GM12865 (cell line): ENCODE measurements at regions not wholly inside any gene's neighbourhood (a gene's known extent, or its start where the extent isn't known, plus 50 kb on each side); places are given as distances from the start of the nearest gene placed in this dataset.

ENCODE experiments used
- DNase-seq: peaks from one replicate; pipeline ENCODE4 v3.0.0; 2010; ENCODE audit warnings: low read depth
- H3K4me3 ChIP-seq: 2 replicates; pipeline ENCODE4 v1.5.1; 2011; ENCODE audit warnings: mild to moderate bottlenecking, low read depth, low read length, control low read depth
- CTCF ChIP-seq: IDR thresholded peaks from 2 replicates; pipeline ENCODE4 v1.5.1; 2011; ENCODE audit warnings: low read length, control low read depth, low read depth, inconsistent platforms; ENCODE audit not compliant: insufficient read depth; ENCODE audit errors: missing control alignments

- TF ChIP-seq CTCF, result no peak
- H3K4me3 ChIP-seq, result no peak overlapping the region
- no peak for DNase-seq
Observed at GRCh38 chr1:29832936-29833335, 596.6 kb downstream of the PTPRU start.

- no peak for DNase-seq
- TF ChIP-seq CTCF, result no peak
- no peak overlapping the region for H3K4me3 ChIP-seq
Observed at GRCh38 chr1:29832471-29832870, 596.1 kb downstream of the PTPRU start.

GRCh38 chr1:29831500-29832117 is 595.3 kb downstream of the PTPRU start:
- no peak for TF ChIP-seq CTCF
- no peak for DNase-seq
- no peak overlapping the region for H3K4me3 ChIP-seq

- TF ChIP-seq CTCF, result no peak
Observed at GRCh38 chr1:29830916-29831315, 594.6 kb downstream of the PTPRU start.

GRCh38 chr1:29830383-29830782 is 594.1 kb downstream of the PTPRU start:
- no peak for DNase-seq
- H3K4me3 ChIP-seq, result no peak overlapping the region
- no peak for TF ChIP-seq CTCF

More at GRCh38 chr1:29830916-29831315, 594.6 kb downstream of the PTPRU start:
- no peak for DNase-seq
- no peak overlapping the region for H3K4me3 ChIP-seq

GRCh38 chr1:29829448-29830344 is 593.4 kb downstream of the PTPRU start:
- TF ChIP-seq CTCF, result no peak
- H3K4me3 ChIP-seq, result no peak overlapping the region
- DNase-seq, result no peak
